ENCODE measurements at regions not wholly inside any gene's neighbourhood (a gene's known extent, or its start where the extent isn't known, plus 50 kb on each side); places are given as distances from the start of the nearest gene placed in this dataset.

- DNase-seq = no peak
These were observed 654.5 kb upstream of the ID2 start for GRCh38 chr2:8027387-8027786.

- DNase-seq = no peak
These were observed 653.8 kb upstream of the ID2 start for GRCh38 chr2:8028036-8028435.

DNA sequence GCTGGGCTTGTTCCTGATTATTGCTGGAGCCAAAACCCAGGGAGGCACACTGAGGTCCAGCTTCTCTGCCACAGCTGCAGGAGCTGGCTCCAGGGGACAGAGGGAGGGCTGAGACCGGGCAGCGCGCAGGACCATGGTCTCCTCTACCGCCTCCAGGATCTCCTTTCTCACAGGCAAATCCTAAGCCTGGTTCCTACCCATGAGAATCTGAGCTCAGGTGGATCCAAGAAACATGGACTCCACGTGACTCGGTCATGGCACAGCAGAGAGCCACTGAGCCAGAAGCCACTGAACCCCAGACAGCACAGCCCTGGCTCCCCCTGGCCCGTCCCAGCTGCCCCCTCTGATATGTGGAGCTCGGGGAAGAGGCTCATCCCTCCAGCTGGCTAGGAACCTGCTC is 653.4 kb upstream of the ID2 start:
- DNase-seq = no peak

- DNase-seq = no peak
These were observed 652.9 kb upstream of the ID2 start for GRCh38 chr2:8028981-8029380.

GRCh38 chr2:8030573-8031303 is 651.1 kb upstream of the ID2 start:
- DNase-seq = no peak

DNA sequence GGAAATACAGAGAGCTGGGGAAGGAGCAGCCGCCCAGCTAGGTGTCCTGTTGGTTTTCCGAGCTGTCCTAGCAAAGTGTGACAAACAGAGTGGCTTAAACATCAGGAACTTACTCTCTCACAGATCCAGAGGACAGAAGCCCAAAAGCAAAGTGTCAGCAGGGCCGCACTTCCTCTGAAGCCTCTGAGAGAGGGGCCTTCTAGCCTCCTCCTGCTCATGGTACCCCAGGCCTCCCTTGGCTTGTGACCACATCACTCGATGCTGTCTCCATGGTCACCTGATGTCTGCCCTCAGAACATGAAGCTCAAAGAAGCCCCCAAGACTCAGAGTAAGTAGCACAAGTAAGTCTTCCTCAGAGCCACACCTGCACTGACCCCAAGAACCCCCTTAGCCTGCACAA is 650.5 kb upstream of the ID2 start:
- no peak for DNase-seq

GRCh38 chr2:8033546-8034096 is 648.2 kb upstream of the ID2 start:
- DNase-seq = no peak

- no peak for DNase-seq
These were observed 645.5 kb upstream of the ID2 start for GRCh38 chr2:8036366-8036765.

DNA sequence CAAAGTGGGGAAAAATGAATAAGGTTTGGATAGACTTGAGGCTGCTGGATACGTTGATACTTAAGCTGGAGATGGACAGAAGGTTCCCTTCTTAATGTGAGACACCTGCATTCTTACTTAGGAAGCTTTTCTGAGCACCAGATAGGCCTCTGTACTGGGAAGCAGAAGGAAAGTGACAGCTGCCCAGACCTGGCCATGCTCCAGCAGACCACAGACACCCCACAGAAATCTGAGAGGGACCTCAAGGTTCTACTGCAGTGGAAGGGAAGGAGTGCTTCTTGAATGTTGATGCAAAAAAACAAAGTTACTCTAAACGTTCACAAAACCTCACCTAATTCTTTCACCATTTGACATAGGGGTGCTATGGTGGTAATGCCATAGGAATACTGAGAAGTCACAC is 642.1 kb upstream of the ID2 start:
- no peak for DNase-seq

DNA sequence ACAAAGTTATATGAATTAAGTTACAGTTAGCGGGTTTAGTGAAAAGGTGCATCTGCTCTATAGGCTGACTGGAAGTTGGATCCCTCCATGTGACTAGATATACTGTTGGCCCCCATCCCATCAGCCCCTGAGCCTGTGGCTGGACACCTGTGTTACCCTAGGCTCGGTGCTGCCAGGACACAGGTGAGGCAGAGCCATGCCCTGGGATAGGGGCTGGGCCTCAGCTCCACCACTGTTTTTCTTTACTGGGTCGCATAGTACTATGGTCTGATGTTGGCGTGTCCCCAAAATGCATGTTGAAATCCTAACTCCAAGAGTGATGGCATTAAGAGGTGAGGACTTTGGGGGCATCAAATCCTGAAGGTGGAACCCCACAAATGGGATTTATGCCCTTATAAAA is 638.6 kb upstream of the ID2 start:
- no peak for DNase-seq

DNA sequence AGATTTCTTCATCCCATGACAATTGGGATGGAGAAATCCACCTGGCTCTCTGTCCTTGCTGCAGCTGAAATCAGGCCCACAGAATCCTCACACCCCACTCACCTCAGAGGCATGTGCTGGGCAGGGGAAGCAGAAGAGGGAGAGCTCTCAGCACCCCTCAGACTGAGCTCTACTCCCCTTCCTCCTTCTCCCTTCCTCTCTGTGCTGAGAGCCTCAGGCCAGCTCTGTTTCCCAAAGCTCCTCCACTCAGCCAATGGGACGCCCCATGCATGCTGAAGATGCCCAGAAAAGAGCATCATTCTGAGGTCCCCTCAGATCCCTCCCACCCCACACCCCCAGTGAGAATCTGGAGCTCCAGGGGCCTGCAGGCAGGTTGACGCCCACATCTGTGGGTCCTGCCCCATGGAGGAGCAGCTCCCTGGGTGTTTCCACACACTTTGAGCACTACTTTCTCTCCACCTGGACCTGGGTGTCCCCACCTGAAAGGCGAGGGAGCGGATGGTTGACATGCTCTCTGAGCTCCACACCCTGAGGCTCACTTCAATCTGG is 637.7 kb upstream of the ID2 start:
- DNase-seq = no peak

GRCh38 chr2:8045081-8045614 is 636.7 kb upstream of the ID2 start:
- DNase-seq = no peak

DNA sequence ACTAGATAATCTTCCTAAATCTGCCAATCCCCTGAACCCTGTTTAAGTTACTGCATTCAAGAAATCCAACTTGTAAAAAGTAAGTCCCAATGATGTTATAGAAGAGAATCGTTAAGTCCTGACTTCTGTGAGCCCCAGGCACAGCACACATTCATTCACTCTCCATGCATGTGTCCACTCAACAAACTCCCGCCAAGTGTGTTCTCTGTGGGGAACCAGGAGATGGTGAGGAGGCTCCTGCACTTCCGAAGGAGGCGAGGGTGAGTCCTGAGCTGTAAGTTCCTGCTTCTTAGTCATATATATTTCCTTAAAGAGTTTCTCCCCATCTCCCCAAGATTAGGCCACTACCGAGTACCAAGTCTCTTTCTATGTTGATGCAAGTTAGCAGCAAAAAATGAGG is 635.0 kb upstream of the ID2 start:
- DNase-seq = no peak

- DNase-seq = no peak
These were observed 632.7 kb upstream of the ID2 start for GRCh38 chr2:8049176-8049575.

- DNase-seq = no peak
These were observed 631.8 kb upstream of the ID2 start for GRCh38 chr2:8049851-8050571.

DNA sequence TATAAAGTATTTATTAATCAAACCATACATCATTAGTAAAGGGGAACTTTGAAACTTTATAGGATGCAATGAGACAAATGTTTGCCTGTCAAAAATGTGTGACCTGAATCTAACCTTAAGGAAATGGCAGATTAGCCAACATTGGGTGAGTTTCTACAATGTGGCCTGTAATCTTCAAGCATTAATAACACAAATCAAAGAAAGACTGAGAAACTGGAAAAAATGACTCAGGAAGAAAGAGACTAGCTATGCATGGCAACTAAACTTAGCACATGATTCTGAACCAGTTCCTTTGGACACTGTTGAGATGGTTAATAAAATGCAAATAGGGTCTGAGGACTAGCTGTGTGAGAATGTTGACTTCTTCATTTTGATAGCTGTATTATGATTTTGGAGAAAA is 628.6 kb upstream of the ID2 start:
- no peak for DNase-seq

- no peak for DNase-seq
These were observed 627.8 kb upstream of the ID2 start for GRCh38 chr2:8054070-8054469.

DNA sequence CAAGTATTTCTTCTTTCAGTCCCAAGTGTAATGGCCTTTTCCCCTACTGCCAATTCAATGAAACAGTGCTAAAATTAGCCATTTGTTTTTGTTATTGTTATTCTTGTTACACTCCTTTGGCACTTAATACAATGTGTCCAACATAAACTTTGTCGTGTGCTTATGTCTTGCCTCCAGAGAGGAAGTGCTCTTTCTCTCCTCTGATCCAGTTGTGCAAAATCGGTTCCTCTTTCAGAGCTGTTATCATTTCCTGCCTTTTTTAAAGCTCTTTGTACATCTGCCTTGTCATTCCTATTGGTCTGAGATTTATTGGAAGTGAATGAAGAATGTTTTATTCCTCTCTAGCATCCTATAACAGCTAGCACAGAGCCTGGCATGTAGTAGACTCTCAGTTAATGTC is 623.2 kb upstream of the ID2 start:
- DNase-seq = no peak

DNA sequence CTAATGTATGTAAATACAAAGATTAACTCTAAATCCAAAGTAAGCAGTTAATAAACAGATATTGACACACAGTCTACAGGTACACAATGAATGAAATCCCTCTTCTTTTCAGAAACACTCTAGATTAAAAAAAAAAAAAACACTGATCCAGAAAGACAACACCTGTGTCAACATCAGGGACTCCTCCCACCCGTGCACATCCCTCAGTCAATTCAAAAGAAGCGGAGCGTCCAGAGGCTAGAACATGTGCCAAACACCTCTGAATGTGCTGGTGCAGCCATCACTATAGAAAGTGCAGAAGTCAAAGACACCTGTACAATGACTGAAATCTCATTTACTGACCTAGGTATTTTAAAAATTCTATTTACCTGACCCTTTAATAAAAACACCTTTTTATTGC is 622.6 kb upstream of the ID2 start:
- DNase-seq = no peak

DNA sequence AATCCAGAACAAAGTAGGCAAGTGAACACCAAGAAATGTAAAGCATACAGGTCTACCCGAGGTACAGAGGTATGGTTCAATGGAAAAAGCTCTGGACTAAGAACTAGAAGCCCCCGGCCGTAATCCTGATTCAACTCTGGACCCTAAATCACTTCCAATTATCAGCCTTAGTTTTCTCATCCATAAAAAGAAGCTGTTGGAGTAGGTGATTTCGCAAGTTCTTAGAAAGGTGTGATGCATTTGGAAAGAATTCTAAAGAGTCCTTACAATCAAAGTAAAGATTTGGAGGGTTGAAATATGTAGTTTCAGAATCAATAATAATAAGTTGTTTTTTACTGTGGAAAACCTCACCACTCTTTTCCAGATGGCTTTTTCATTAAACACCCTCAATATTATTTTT is 622.1 kb upstream of the ID2 start:
- DNase-seq = no peak

DNA sequence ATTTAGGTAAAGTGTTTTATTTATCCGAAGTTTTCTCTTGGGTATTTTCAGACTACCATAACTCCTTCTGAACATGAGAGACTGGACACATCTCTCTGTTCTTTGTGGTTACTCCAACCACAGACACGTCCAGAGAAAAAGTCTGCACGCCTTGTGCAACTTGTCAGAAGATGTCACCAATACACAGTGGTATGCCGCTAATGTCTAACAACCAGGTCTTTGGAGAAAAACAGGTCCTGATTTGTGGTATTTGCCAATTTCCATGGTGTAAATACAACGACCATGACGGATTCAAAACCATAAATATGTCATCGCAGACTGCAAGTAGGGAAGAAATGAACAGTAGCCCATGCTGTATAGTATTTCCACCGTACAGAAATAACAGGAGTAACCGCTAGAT is 620.6 kb upstream of the ID2 start:
- no peak for DNase-seq

DNA sequence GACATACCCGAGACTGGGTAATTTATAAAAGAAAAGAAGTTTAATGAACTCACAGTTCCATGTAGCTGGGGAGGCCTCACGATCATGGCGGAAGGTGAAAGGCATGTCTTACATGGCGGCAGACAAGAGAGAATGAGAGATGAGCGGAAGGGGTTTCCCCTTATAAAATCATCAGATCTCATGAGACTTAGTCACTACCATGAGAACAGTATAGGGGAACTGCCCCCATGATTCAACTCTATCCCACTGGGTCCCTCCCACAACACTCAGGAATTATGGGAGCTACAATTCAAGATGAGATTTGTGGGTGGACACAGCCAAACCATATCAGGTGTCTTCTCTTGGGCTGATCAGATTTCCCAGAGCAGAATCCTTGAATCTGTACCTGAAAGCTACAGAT is 617.3 kb upstream of the ID2 start:
- no peak for DNase-seq

- no peak for DNase-seq
These were observed 616.7 kb upstream of the ID2 start for GRCh38 chr2:8065191-8065590.

DNA sequence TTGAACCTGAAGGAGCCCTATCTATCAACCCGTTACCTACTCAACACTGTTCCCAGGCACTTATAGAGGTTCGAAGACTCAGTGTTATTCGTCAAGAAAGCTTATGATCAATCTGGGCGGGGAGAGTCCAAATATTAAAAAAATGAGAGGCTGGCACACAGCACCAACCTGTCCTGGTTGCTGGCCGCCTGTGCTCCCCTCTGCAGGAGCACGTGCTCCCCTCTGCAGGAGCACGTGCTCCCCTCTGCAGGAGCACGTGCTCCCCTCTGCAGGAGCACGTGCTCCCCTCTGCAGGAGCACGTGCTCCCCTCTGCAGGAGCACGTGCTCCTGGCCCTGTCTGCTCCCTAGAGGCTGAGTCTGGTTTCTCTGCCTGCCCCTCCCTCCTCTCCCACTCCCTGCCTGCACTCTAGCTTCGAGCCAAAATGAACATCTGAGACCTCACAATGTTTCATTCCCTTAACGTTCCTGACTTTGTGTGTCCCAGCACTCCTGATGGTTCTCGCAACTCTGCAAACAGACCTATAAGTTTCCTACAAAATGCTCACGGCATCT is 614.0 kb upstream of the ID2 start:
- no peak for DNase-seq

Measured in activated gamma-delta T cell (primary cell).